Liver (tissue), 3 donors: ENCODE measurements at regions not wholly inside any gene's neighbourhood (a gene's known extent, or its start where the extent isn't known, plus 50 kb on each side); places are given as distances from the start of the nearest gene placed in this dataset.

Experiments
- CTCF ChIP-seq: fragments of 150-350 bp; IDR thresholded peaks from 2 replicates; pipeline ENCODE4 v1.5.1; 2017; ENCODE audit warnings: improper control_type of control experiment, low read depth, low read length; ENCODE audit not compliant: missing input control
- MAX ChIP-seq: IDR thresholded peaks from 2 replicates; pipeline ENCODE4 v1.6.1; 2016; ENCODE audit warnings: antibody characterized with exemption
- NR2F2 ChIP-seq: IDR thresholded peaks from 2 replicates; pipeline ENCODE4 v1.6.1; 2016; ENCODE audit warnings: antibody characterized with exemption
- RAD21 ChIP-seq, 2 donors: IDR thresholded peaks; 2 replicates each; pipeline ENCODE4 v1.6.1; 2016; ENCODE audit warnings: antibody characterized with exemption in 2 of 2, mild to moderate bottlenecking in 2 of 2
- REST ChIP-seq: IDR thresholded peaks from 2 replicates; pipeline ENCODE4 v1.6.1; 2016; ENCODE audit warnings: antibody characterized with exemption, mild to moderate bottlenecking
- RXRA ChIP-seq, 2 donors: IDR thresholded peaks; 2 replicates each; pipeline ENCODE4 v1.6.1; 2017 to 2018; ENCODE audit warnings: antibody characterized with exemption in 2 of 2, mild to moderate bottlenecking in 1 of 2
- YY1 ChIP-seq: IDR thresholded peaks from 2 replicates; pipeline ENCODE4 v1.6.1; 2016; ENCODE audit warnings: antibody characterized with exemption, mild to moderate bottlenecking
- ZBTB33 ChIP-seq: IDR thresholded peaks from 2 replicates; pipeline ENCODE4 v1.6.1; 2016; ENCODE audit warnings: antibody characterized with exemption
- donor health status: healthy.
- donor health status: healthy.

- TF ChIP-seq REST (no peak), CTCF (no peak), YY1 (no peak), RXRA (IDR thresholded peaks at IDR 0.05) (no peak), RAD21 (IDR thresholded peaks at IDR 0.05) (no peak), ZBTB33 (no peak), NR2F2 (no peak), MAX (no peak)
Measured at GRCh38 chr15:81930582-81931369, 115.0 kb downstream of the MEX3B start.
